ENCODE measurements at regions not wholly inside any gene's neighbourhood (a gene's known extent, or its start where the extent isn't known, plus 50 kb on each side); places are given as distances from the start of the nearest gene placed in this dataset.

DNA sequence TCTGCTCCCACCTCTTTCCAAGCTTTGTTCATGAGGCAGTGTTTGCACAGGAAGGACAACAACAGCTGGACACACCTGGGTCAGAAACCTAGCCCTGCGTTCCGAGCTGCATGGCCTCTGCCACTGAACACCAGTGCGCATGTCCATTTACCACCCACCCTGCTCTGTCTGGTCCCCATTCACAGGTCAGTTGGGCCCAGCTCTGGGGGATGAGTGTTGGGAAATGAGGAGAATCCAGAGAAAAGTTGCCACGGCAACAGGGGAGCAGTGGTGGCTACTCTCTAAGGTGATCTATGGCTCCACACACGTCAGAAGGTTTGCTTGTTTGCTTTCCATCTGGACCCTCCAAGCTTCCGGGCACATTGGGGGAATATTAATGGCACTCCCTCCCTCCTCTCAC, 70.4 kb upstream of the ASIC2 start:
- DNase-seq (ENCODE audit: low spot score) = no peak
- POLR2A ChIA-PET = no interaction called here
- H3K9ac ChIP-seq (ENCODE audit: insufficient read depth, low read depth, low read length) = no peak overlapping the region
- H3K9me3 ChIP-seq (ENCODE audit: low read length) = no peaks in the 10 kb centered on the region
- no peak overlapping the region for H3K4me3 ChIP-seq (replicated peaks in 1 of 3; ENCODE audit: insufficient read depth in 1 of 3, low read depth in 2 of 3, low read length in 3 of 3)
- intact Hi-C loops (cut with micrococcal nuclease; ENCODE audit: unreplicated experiment) (no loop called here), in situ Hi-C loops (cut with HindIII; ENCODE audit: extremely low pct_ligation_motif_present, low pct_unique_long_range_greater_than_20kb) (no loop called here)
- no peak overlapping the region for H3K4me2 ChIP-seq (ENCODE audit: low read depth, low read length)
- no peaks in the 10 kb centered on the region for H3K27me3 ChIP-seq (ENCODE audit: control insufficient read depth in 1 of 2, insufficient read depth in 2 of 2, low read length in 2 of 2)
- WGBS (ENCODE audit: low lambda C conversion rate) = 43% methylated on average over 6 of the region's 6 CpGs
- H3K36me3 ChIP-seq (replicated peaks in 1 of 2; ENCODE audit: control insufficient read depth in 1 of 2, insufficient read depth in 2 of 2, low read length in 2 of 2) = no peaks in the 10 kb centered on the region
- no peak overlapping the region for H3K27ac ChIP-seq (ENCODE audit: extremely low read length, insufficient read depth, low read length)
- no peak for ATAC-seq
- no peaks in the 10 kb centered on the region for H4K20me1 ChIP-seq (ENCODE audit: insufficient read depth, low read length)
- FAIRE-seq = no peak
- CTCF ChIA-PET (ENCODE audit: low intra/inter-chr PET ratio, low total read pairs) = no interaction called here
- no peak overlapping the region for H2AFZ ChIP-seq (ENCODE audit: low read length)
- TF ChIP-seq ATAD3A (CRISPR knock-in tag; IDR thresholded peaks at IDR 0.05) (no peak), JUNB (CRISPR knock-in tag; IDR thresholded peaks at IDR 0.05; ENCODE audit: borderline replicate concordance) (no peak), CC2D1A (CRISPR knock-in tag; IDR thresholded peaks at IDR 0.05) (no peak), ZNF674 (CRISPR knock-in tag; IDR thresholded peaks at IDR 0.05; ENCODE audit: low read depth) (no peak), RFX1 (IDR thresholded peaks at IDR 0.05) (no peak), RCOR2 (CRISPR knock-in tag; IDR thresholded peaks at IDR 0.05) (no peak), NRL (CRISPR knock-in tag; IDR thresholded peaks at IDR 0.05; ENCODE audit: borderline replicate concordance) (no peak), MTA3 (CRISPR knock-in tag; IDR thresholded peaks at IDR 0.05) (no peak), KLF15 (CRISPR knock-in tag; IDR thresholded peaks at IDR 0.05; ENCODE audit: borderline replicate concordance) (no peak), CENPX (CRISPR knock-in tag; IDR thresholded peaks at IDR 0.05) (no peak), RXRA (CRISPR knock-in tag; IDR thresholded peaks at IDR 0.05) (no peak), CREB1 (IDR thresholded peaks at IDR 0.05) (no peak), CREB1 (CRISPR knock-in tag; IDR thresholded peaks at IDR 0.05) (no peak), RARG (CRISPR knock-in tag; IDR thresholded peaks at IDR 0.05; ENCODE audit: low read depth) (no peak)
- TF ChIP-seq, protein P1, sequence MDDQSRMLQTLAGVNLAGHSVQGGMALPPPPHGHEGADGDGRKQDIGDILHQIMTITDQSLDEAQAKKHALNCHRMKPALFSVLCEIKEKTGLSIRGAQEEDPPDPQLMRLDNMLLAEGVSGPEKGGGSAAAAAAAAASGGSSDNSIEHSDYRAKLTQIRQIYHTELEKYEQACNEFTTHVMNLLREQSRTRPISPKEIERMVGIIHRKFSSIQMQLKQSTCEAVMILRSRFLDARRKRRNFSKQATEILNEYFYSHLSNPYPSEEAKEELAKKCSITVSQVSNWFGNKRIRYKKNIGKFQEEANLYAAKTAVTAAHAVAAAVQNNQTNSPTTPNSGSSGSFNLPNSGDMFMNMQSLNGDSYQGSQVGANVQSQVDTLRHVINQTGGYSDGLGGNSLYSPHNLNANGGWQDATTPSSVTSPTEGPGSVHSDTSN (CRISPR knock-in tag; IDR thresholded peaks at IDR 0.05; ENCODE audit: borderline replicate concordance) = no peak
- TF ChIP-seq, protein P2, sequence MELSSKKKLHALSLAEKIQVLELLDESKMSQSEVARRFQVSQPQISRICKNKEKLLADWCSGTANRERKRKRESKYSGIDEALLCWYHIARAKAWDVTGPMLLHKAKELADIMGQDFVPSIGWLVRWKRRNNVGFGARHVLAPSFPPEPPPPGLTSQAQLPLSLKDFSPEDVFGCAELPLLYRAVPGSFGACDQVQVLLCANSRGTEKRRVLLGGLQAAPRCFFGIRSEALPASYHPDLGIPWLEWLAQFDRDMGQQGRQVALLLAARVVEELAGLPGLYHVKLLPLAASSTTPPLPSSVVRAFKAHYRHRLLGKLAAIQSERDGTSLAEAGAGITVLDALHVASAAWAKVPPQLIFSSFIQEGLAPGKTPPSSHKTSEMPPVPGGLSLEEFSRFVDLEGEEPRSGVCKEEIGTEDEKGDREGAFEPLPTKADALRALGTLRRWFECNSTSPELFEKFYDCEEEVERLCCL (CRISPR knock-in tag; IDR thresholded peaks at IDR 0.05; ENCODE audit: borderline replicate concordance) = no peak
- TF ChIP-seq, protein P3, sequence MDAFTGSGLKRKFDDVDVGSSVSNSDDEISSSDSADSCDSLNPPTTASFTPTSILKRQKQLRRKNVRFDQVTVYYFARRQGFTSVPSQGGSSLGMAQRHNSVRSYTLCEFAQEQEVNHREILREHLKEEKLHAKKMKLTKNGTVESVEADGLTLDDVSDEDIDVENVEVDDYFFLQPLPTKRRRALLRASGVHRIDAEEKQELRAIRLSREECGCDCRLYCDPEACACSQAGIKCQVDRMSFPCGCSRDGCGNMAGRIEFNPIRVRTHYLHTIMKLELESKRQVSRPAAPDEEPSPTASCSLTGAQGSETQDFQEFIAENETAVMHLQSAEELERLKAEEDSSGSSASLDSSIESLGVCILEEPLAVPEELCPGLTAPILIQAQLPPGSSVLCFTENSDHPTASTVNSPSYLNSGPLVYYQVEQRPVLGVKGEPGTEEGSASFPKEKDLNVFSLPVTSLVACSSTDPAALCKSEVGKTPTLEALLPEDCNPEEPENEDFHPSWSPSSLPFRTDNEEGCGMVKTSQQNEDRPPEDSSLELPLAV (CRISPR knock-in tag; conservative IDR thresholded peaks at IDR 0.05; ENCODE audit: low read depth) = no peak
- BruUV-seq (replicated peaks) = no TSS peak
- H3K4me1 ChIP-seq (ENCODE audit: insufficient read depth, low read length) = no peaks in the 10 kb centered on the region; the same call in 1 of the 2 replicates
- H3K79me2 ChIP-seq (ENCODE audit: insufficient read depth, low read length) = no peaks in the 10 kb centered on the region

Data from HepG2 (cell line).